Neural progenitor cell (in vitro differentiated cells): ENCODE measurements at regions not wholly inside any gene's neighbourhood (a gene's known extent, or its start where the extent isn't known, plus 50 kb on each side); places are given as distances from the start of the nearest gene placed in this dataset.
A peak's percentile ranks its signal among the peaks of the same experiment; 100 is the strongest.

Source experiments
- DNase-seq: peaks from one replicate; pipeline ENCODE4 v3.0.0-alpha.2; 2016; ENCODE audit warnings: low spot score
- H2AFZ ChIP-seq: fragments of 200-600 bp; sonication (generic); replicated peaks from 2 replicates; pipeline ENCODE4 v1.6.1; 2016; ENCODE audit warnings: antibody characterized with exemption
- H3F3A ChIP-seq: fragments of 200-600 bp; sonication (generic); 2 replicates; pipeline ENCODE4 v1.6.1; 2016; ENCODE audit warnings: antibody characterized with exemption, low read depth
- H3K27ac ChIP-seq: fragments of 200-600 bp; sonication (generic); 2 replicates; pipeline ENCODE4 v1.5.1; 2016; ENCODE audit warnings: mild to moderate bottlenecking
- H3K27me3 ChIP-seq: fragments of 200-600 bp; sonication (generic); 2 replicates; pipeline ENCODE4 v1.6.1; 2016; ENCODE audit warnings: mild to moderate bottlenecking, moderate library complexity
- H3K36me3 ChIP-seq: fragments of 200-600 bp; sonication (generic); 2 replicates; pipeline ENCODE4 v1.5.1; 2016
- H3K4me1 ChIP-seq: fragments of 200-600 bp; sonication (generic); 2 replicates; pipeline ENCODE4 v1.6.1; 2016; ENCODE audit warnings: mixed run types
- H3K4me2 ChIP-seq: fragments of 200-600 bp; sonication (generic); 2 replicates; pipeline ENCODE4 v1.6.1; 2016
- H3K4me3 ChIP-seq: fragments of 200-600 bp; sonication (generic); 2 replicates; pipeline ENCODE4 v1.5.1; 2016
- H3K79me2 ChIP-seq: fragments of 200-600 bp; sonication (generic); 2 replicates; pipeline ENCODE4 v1.6.1; 2016; ENCODE audit warnings: low read depth
- H3K9ac ChIP-seq: fragments of 200-600 bp; sonication (generic); 2 replicates; pipeline ENCODE4 v1.6.1; 2016
- H3K9me3 ChIP-seq: fragments of 200-600 bp; sonication (generic); 2 replicates; pipeline ENCODE4 v1.5.1; 2016; ENCODE audit warnings: low read depth
- H4K20me1 ChIP-seq: fragments of 200-600 bp; sonication (generic); 2 replicates; pipeline ENCODE4 v1.6.1; 2016; ENCODE audit warnings: low read depth
- H3K27ac Mint-ChIP-seq: 3 replicates; pipeline ENCODE4 v1.8.0; 2021; ENCODE audit warnings: mixed read lengths
- H3K27me3 Mint-ChIP-seq: 2 replicates; pipeline ENCODE4 v1.8.0; 2022; ENCODE audit warnings: low read depth, mild to moderate bottlenecking, inconsistent platforms, moderate library complexity, mixed read lengths; ENCODE audit not compliant: insufficient read depth
- H3K36me3 Mint-ChIP-seq: 3 replicates; pipeline ENCODE4 v1.8.0; 2021; ENCODE audit warnings: mixed read lengths
- H3K4me1 Mint-ChIP-seq: 3 replicates; pipeline ENCODE4 v1.8.0; 2021; ENCODE audit warnings: mixed read lengths
- H3K4me3 Mint-ChIP-seq: 3 replicates; pipeline ENCODE4 v1.8.0; 2021; ENCODE audit warnings: mild to moderate bottlenecking, moderate library complexity, mixed read lengths
- H3K9me3 Mint-ChIP-seq: 3 replicates; pipeline ENCODE4 v1.8.0; 2020; ENCODE audit warnings: mixed read lengths
- CTCF ChIP-seq: fragments of 200-600 bp; sonication (generic); IDR thresholded peaks from 2 replicates; pipeline ENCODE4 v1.5.1; 2017; ENCODE audit warnings: antibody characterized with exemption, mild to moderate bottlenecking
- EZH2 ChIP-seq: fragments of 200-600 bp; sonication (generic); IDR thresholded peaks from 2 replicates; pipeline ENCODE4 v1.6.1; 2017; ENCODE audit warnings: antibody characterized with exemption, mild to moderate bottlenecking, moderate library complexity
- EZH2phosphoT487 ChIP-seq: fragments of 200-600 bp; sonication (generic); IDR thresholded peaks from 2 replicates; pipeline ENCODE4 v1.6.1; 2017; ENCODE audit warnings: antibody characterized with exemption

GRCh38 chr14:28373721-28374120 lies 392.9 kb upstream of the FOXG1 start:
- H3K27ac Mint-ChIP-seq = no peak overlapping the region
- no peak for TF ChIP-seq CTCF
- no peak for TF ChIP-seq EZH2
- no peak for TF ChIP-seq EZH2phosphoT487
- DNase-seq = no peak
- Histone ChIP-seq H3K27ac (no peak overlapping the region), H3K4me3 (no peak overlapping the region), H3K4me1 (no peaks in the 10 kb centered on the region), H3K27me3 (no peaks in the 10 kb centered on the region), H3F3A (no peaks in the 10 kb centered on the region), H3K4me2 (no peak overlapping the region), H3K9ac (no peak overlapping the region), H3K9me3 (no peaks in the 10 kb centered on the region), H4K20me1 (no peaks in the 10 kb centered on the region), H3K36me3 (no peaks in the 10 kb centered on the region), H3K79me2 (no peaks in the 10 kb centered on the region), H2AFZ (no peak overlapping the region)
- no peaks in the 10 kb centered on the region for H3K36me3 Mint-ChIP-seq
- no peaks in the 10 kb centered on the region for H3K4me1 Mint-ChIP-seq
- no peaks in the 10 kb centered on the region for H3K9me3 Mint-ChIP-seq
- H3K27me3 Mint-ChIP-seq = no peaks in the 10 kb centered on the region
- H3K4me3 Mint-ChIP-seq = no peak overlapping the region

GRCh38 chr14:28375295-28375694 lies 391.3 kb upstream of the FOXG1 start:
- Histone ChIP-seq H3K4me3 (no peak overlapping the region), H3F3A (no peaks in the 10 kb centered on the region), H3K27me3 (no peaks in the 10 kb centered on the region), H4K20me1 (no peaks in the 10 kb centered on the region), H3K9me3 (no peaks in the 10 kb centered on the region), H3K27ac (no peak overlapping the region), H3K4me2 (no peak overlapping the region), H3K9ac (no peak overlapping the region), H2AFZ (peak overlapping the region; percentile 3), H3K79me2 (no peaks in the 10 kb centered on the region), H3K4me1 (no peaks in the 10 kb centered on the region), H3K36me3 (no peaks in the 10 kb centered on the region)
- Mint-ChIP-seq H3K4me3 (no peak overlapping the region), H3K9me3 (no peaks in the 10 kb centered on the region), H3K4me1 (no peaks in the 10 kb centered on the region), H3K36me3 (no peaks in the 10 kb centered on the region), H3K27ac (no peak overlapping the region), H3K27me3 (no peaks in the 10 kb centered on the region)
- peak; percentile 64 for TF ChIP-seq CTCF
- no peak for TF ChIP-seq EZH2
- peak; percentile 56 for DNase-seq

GRCh38 chr14:28381656-28382055 lies 384.9 kb upstream of the FOXG1 start:
- Histone ChIP-seq H3K36me3 (no peaks in the 10 kb centered on the region), H3K4me1 (no peaks in the 10 kb centered on the region), H3K79me2 (no peaks in the 10 kb centered on the region), H3K4me3 (no peak overlapping the region), H3K9me3 (no peaks in the 10 kb centered on the region), H2AFZ (no peak overlapping the region), H3F3A (no peaks in the 10 kb centered on the region), H3K27me3 (peaks cover 5% of the 10 kb centered on the region), H3K27ac (no peak overlapping the region), H3K9ac (no peak overlapping the region), H4K20me1 (no peaks in the 10 kb centered on the region), H3K4me2 (no peak overlapping the region)
- Mint-ChIP-seq H3K27ac (no peak overlapping the region), H3K4me1 (no peaks in the 10 kb centered on the region), H3K9me3 (no peaks in the 10 kb centered on the region), H3K4me3 (no peak overlapping the region), H3K27me3 (no peaks in the 10 kb centered on the region), H3K36me3 (no peaks in the 10 kb centered on the region)
- no peak for DNase-seq
- no peak for TF ChIP-seq EZH2phosphoT487
- TF ChIP-seq CTCF = no peak
- TF ChIP-seq EZH2 = no peak
